ENCODE measurements at regions not wholly inside any gene's neighbourhood (a gene's known extent, or its start where the extent isn't known, plus 50 kb on each side); places are given as distances from the start of the nearest gene placed in this dataset.

DNA sequence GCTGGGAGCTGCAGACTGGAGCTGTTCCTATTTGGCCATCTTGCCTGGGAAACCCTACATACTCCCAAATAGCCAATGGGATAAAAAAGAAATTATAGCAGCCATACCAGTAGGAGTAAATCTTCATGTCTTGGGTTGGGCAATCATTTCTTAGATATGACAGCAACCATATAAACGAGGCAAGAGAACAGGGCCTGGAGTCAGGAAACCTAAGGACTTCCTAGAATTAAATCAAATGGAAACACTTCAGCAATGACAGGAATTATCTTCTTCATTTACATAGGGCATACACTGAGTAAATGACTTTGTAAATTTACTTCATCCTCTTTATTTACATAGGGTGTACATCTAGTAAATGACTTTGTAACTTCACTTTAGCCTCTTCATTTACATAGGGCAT is 286.6 kb upstream of the POGK start:
- TF ChIP-seq, protein P1, sequence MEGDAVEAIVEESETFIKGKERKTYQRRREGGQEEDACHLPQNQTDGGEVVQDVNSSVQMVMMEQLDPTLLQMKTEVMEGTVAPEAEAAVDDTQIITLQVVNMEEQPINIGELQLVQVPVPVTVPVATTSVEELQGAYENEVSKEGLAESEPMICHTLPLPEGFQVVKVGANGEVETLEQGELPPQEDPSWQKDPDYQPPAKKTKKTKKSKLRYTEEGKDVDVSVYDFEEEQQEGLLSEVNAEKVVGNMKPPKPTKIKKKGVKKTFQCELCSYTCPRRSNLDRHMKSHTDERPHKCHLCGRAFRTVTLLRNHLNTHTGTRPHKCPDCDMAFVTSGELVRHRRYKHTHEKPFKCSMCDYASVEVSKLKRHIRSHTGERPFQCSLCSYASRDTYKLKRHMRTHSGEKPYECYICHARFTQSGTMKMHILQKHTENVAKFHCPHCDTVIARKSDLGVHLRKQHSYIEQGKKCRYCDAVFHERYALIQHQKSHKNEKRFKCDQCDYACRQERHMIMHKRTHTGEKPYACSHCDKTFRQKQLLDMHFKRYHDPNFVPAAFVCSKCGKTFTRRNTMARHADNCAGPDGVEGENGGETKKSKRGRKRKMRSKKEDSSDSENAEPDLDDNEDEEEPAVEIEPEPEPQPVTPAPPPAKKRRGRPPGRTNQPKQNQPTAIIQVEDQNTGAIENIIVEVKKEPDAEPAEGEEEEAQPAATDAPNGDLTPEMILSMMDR (IDR thresholded peaks at IDR 0.05 in 8 of 11, conservative IDR thresholded peaks at IDR 0.05 in 3 of 11): no peak
- TF ChIP-seq POLR2A (IDR thresholded peaks at IDR 0.05) (no peak), POLR2AphosphoS5 (IDR thresholded peaks at IDR 0.05) (no peak)
